ENCODE measurements at regions not wholly inside any gene's neighbourhood (a gene's known extent, or its start where the extent isn't known, plus 50 kb on each side); places are given as distances from the start of the nearest gene placed in this dataset.

GRCh38 chr11:91133361-91133760, 910.5 kb upstream of the CHORDC1 start:
- Histone ChIP-seq H3K4me1 (ENCODE audit: control insufficient read depth in 1 of 2, extremely low read depth in 1 of 2, insufficient read depth in 2 of 2, low read length in 2 of 2) (no peaks in the 10 kb centered on the region), H3K27me3 (replicated peaks in 1 of 2; ENCODE audit: control insufficient read depth in 2 of 2, extremely low read depth in 1 of 2, insufficient read depth in 2 of 2, low read length in 1 of 2) (no peaks in the 10 kb centered on the region), H3K9me3 (no peaks in the 10 kb centered on the region), H3K36me3 (ENCODE audit: control insufficient read depth in 2 of 2, extremely low read depth in 1 of 2, insufficient read depth in 1 of 2, low read length in 1 of 2) (no peaks in the 10 kb centered on the region), H3K4me3 (ENCODE audit: control insufficient read depth in 1 of 2, extremely low read depth in 1 of 2, low read length in 1 of 2) (no peak overlapping the region), H3K27ac (ENCODE audit: low read length) (no peak overlapping the region)
- H3K27me3 Mint-ChIP-seq: no peaks in the 10 kb centered on the region
- no peaks in the 10 kb centered on the region for H3K4me1 Mint-ChIP-seq
- ChIA-PET POLR2A (no interaction called here), CTCF (no interaction called here)
- DNase-seq (no peak), ATAC-seq (replicated peaks in 1 of 4) (no peak)
- H3K9me3 Mint-ChIP-seq: peaks cover 0 to 9% (median 8%) of the 10 kb centered on the region in 3 donors
- no peaks in the 10 kb centered on the region for H3K36me3 Mint-ChIP-seq
- no peak overlapping the region for H3K4me3 Mint-ChIP-seq
- H3K27ac Mint-ChIP-seq: no peak overlapping the region

GRCh38 chr11:91129596-91129995, 906.7 kb upstream of the CHORDC1 start:
- no peaks in the 10 kb centered on the region for H3K36me3 ChIP-seq (ENCODE audit: control insufficient read depth in 2 of 2, extremely low read depth in 1 of 2, insufficient read depth in 1 of 2, low read length in 1 of 2)
- no peak overlapping the region for H3K27ac ChIP-seq (ENCODE audit: low read length)
- H3K4me3 ChIP-seq (ENCODE audit: control insufficient read depth in 1 of 2, extremely low read depth in 1 of 2, low read length in 1 of 2): no peak overlapping the region
- peaks cover 11 to 17% (median 12%) of the 10 kb centered on the region in 3 donors for H3K9me3 Mint-ChIP-seq
- no peak overlapping the region for H3K27ac Mint-ChIP-seq
- H3K9me3 ChIP-seq: no peaks in the 10 kb centered on the region
- ChIA-PET CTCF (no interaction called here), POLR2A (no interaction called here)
- H3K4me1 ChIP-seq (ENCODE audit: control insufficient read depth in 1 of 2, extremely low read depth in 1 of 2, insufficient read depth in 2 of 2, low read length in 2 of 2): no peaks in the 10 kb centered on the region
- DNase-seq: no peak
- no peaks in the 10 kb centered on the region for H3K36me3 Mint-ChIP-seq
- H3K27me3 ChIP-seq (replicated peaks in 1 of 2; ENCODE audit: control insufficient read depth in 2 of 2, extremely low read depth in 1 of 2, insufficient read depth in 2 of 2, low read length in 1 of 2): no peaks in the 10 kb centered on the region
- no peak for ATAC-seq (replicated peaks in 1 of 4)
- H3K4me3 Mint-ChIP-seq: no peak overlapping the region
- no CpG with 5 or more reads among the region's 3 CpGs for WGBS (ENCODE audit: insufficient coverage)
- no peaks in the 10 kb centered on the region for H3K4me1 Mint-ChIP-seq
- no peaks in the 10 kb centered on the region for H3K27me3 Mint-ChIP-seq

- H3K4me1 ChIP-seq (ENCODE audit: control insufficient read depth in 1 of 2, extremely low read depth in 1 of 2, insufficient read depth in 2 of 2, low read length in 2 of 2): no peaks in the 10 kb centered on the region
- no peak for ATAC-seq (replicated peaks in 1 of 4)
- Mint-ChIP-seq H3K4me1 (no peaks in the 10 kb centered on the region), H3K9me3 (peaks cover 16 to 23% (median 21%) of the 10 kb centered on the region in 3 donors), H3K27me3 (no peaks in the 10 kb centered on the region), H3K36me3 (no peaks in the 10 kb centered on the region), H3K27ac (no peak overlapping the region), H3K4me3 (no peak overlapping the region)
- H3K4me3 ChIP-seq (ENCODE audit: control insufficient read depth in 1 of 2, extremely low read depth in 1 of 2, low read length in 1 of 2): no peak overlapping the region
- H3K27me3 ChIP-seq (replicated peaks in 1 of 2; ENCODE audit: control insufficient read depth in 2 of 2, extremely low read depth in 1 of 2, insufficient read depth in 2 of 2, low read length in 1 of 2): no peaks in the 10 kb centered on the region
- H3K27ac ChIP-seq (ENCODE audit: low read length): no peak overlapping the region
- no peaks in the 10 kb centered on the region for H3K9me3 ChIP-seq
- WGBS (ENCODE audit: insufficient coverage): 86% methylated on average over 1 of the region's 1 CpG
- CTCF ChIA-PET: interaction anchor here in 1 of 2 donors (0.6 kb wide), 1 partner anchor 317 kb away, joined by 3 read pairs; no protein-coding TSS in a partner anchor
- POLR2A ChIA-PET: no interaction called here
- DNase-seq: no peak
- no peaks in the 10 kb centered on the region for H3K36me3 ChIP-seq (ENCODE audit: control insufficient read depth in 2 of 2, extremely low read depth in 1 of 2, insufficient read depth in 1 of 2, low read length in 1 of 2)
Observed at GRCh38 chr11:91124363-91124762, 901.5 kb upstream of the CHORDC1 start.

GRCh38 chr11:91115116-91115515, 892.3 kb upstream of the CHORDC1 start:
- H3K4me1 Mint-ChIP-seq: no peaks in the 10 kb centered on the region
- peaks cover 13 to 19% (median 18%) of the 10 kb centered on the region in 3 donors for H3K9me3 Mint-ChIP-seq
- H3K27me3 Mint-ChIP-seq: no peaks in the 10 kb centered on the region
- no CpG with 5 or more reads among the region's 1 CpG for WGBS (ENCODE audit: insufficient coverage)
- Histone ChIP-seq H3K27ac (ENCODE audit: low read length) (no peak overlapping the region), H3K4me3 (ENCODE audit: control insufficient read depth in 1 of 2, extremely low read depth in 1 of 2, low read length in 1 of 2) (no peak overlapping the region), H3K9me3 (no peaks in the 10 kb centered on the region), H3K4me1 (ENCODE audit: control insufficient read depth in 1 of 2, extremely low read depth in 1 of 2, insufficient read depth in 2 of 2, low read length in 2 of 2) (no peaks in the 10 kb centered on the region), H3K36me3 (ENCODE audit: control insufficient read depth in 2 of 2, extremely low read depth in 1 of 2, insufficient read depth in 1 of 2, low read length in 1 of 2) (no peaks in the 10 kb centered on the region), H3K27me3 (replicated peaks in 1 of 2; ENCODE audit: control insufficient read depth in 2 of 2, extremely low read depth in 1 of 2, insufficient read depth in 2 of 2, low read length in 1 of 2) (no peaks in the 10 kb centered on the region)
- no peak for DNase-seq
- H3K4me3 Mint-ChIP-seq: no peak overlapping the region
- H3K27ac Mint-ChIP-seq: no peak overlapping the region
- no peak for ATAC-seq (replicated peaks in 1 of 4)
- CTCF ChIA-PET: interaction anchor here in 1 of 2 donors (0.8 kb wide), 1 partner anchor 17 kb away, joined by 3 read pairs; no protein-coding TSS in a partner anchor
- POLR2A ChIA-PET: no interaction called here
- no peaks in the 10 kb centered on the region for H3K36me3 Mint-ChIP-seq

GRCh38 chr11:91104237-91104636, 881.4 kb upstream of the CHORDC1 start:
- Histone ChIP-seq H3K4me3 (ENCODE audit: control insufficient read depth in 1 of 2, extremely low read depth in 1 of 2, low read length in 1 of 2) (no peak overlapping the region), H3K9me3 (no peaks in the 10 kb centered on the region), H3K27ac (ENCODE audit: low read length) (no peak overlapping the region), H3K27me3 (replicated peaks in 1 of 2; ENCODE audit: control insufficient read depth in 2 of 2, extremely low read depth in 1 of 2, insufficient read depth in 2 of 2, low read length in 1 of 2) (no peaks in the 10 kb centered on the region), H3K4me1 (ENCODE audit: control insufficient read depth in 1 of 2, extremely low read depth in 1 of 2, insufficient read depth in 2 of 2, low read length in 2 of 2) (no peaks in the 10 kb centered on the region), H3K36me3 (ENCODE audit: control insufficient read depth in 2 of 2, extremely low read depth in 1 of 2, insufficient read depth in 1 of 2, low read length in 1 of 2) (no peaks in the 10 kb centered on the region)
- ChIA-PET CTCF (no interaction called here), POLR2A (no interaction called here)
- Mint-ChIP-seq H3K4me1 (no peaks in the 10 kb centered on the region), H3K9me3 (peaks cover 0 to 12% (median 8%) of the 10 kb centered on the region in 3 donors), H3K27me3 (no peaks in the 10 kb centered on the region), H3K36me3 (no peaks in the 10 kb centered on the region), H3K27ac (no peak overlapping the region), H3K4me3 (no peak overlapping the region)
- no CpG with 5 or more reads among the region's 2 CpGs for WGBS (ENCODE audit: insufficient coverage)
- ATAC-seq (replicated peaks in 1 of 4) (no peak), DNase-seq (no peak)

- ChIA-PET CTCF (no interaction called here), POLR2A (no interaction called here)
- H3K27me3 ChIP-seq (replicated peaks in 1 of 2; ENCODE audit: control insufficient read depth in 2 of 2, extremely low read depth in 1 of 2, insufficient read depth in 2 of 2, low read length in 1 of 2): no peaks in the 10 kb centered on the region
- WGBS (ENCODE audit: insufficient coverage): no CpG with 5 or more reads among the region's 3 CpGs
- no peaks in the 10 kb centered on the region for H3K9me3 ChIP-seq
- DNase-seq: no peak
- Mint-ChIP-seq H3K4me3 (no peak overlapping the region), H3K27me3 (no peaks in the 10 kb centered on the region), H3K36me3 (no peaks in the 10 kb centered on the region), H3K9me3 (peaks cover 4 to 16% (median 16%) of the 10 kb centered on the region in 3 donors), H3K27ac (no peak overlapping the region), H3K4me1 (no peaks in the 10 kb centered on the region)
- no peak overlapping the region for H3K4me3 ChIP-seq (ENCODE audit: control insufficient read depth in 1 of 2, extremely low read depth in 1 of 2, low read length in 1 of 2)
- H3K27ac ChIP-seq (ENCODE audit: low read length): no peak overlapping the region
- H3K4me1 ChIP-seq (ENCODE audit: control insufficient read depth in 1 of 2, extremely low read depth in 1 of 2, insufficient read depth in 2 of 2, low read length in 2 of 2): no peaks in the 10 kb centered on the region
- no peaks in the 10 kb centered on the region for H3K36me3 ChIP-seq (ENCODE audit: control insufficient read depth in 2 of 2, extremely low read depth in 1 of 2, insufficient read depth in 1 of 2, low read length in 1 of 2)
- no peak for ATAC-seq (replicated peaks in 1 of 4)
Observed at GRCh38 chr11:91100427-91100826, 877.6 kb upstream of the CHORDC1 start.

- Histone ChIP-seq H3K4me1 (ENCODE audit: control insufficient read depth in 1 of 2, extremely low read depth in 1 of 2, insufficient read depth in 2 of 2, low read length in 2 of 2) (no peaks in the 10 kb centered on the region), H3K27me3 (replicated peaks in 1 of 2; ENCODE audit: control insufficient read depth in 2 of 2, extremely low read depth in 1 of 2, insufficient read depth in 2 of 2, low read length in 1 of 2) (no peaks in the 10 kb centered on the region)
- no CpG with 5 or more reads among the region's 2 CpGs for WGBS (ENCODE audit: insufficient coverage)
Observed at GRCh38 chr11:91097083-91097482, 874.2 kb upstream of the CHORDC1 start.

More at GRCh38 chr11:91097083-91097482, 874.2 kb upstream of the CHORDC1 start:
- ATAC-seq (replicated peaks in 1 of 4) (no peak), DNase-seq (no peak)
- CTCF ChIA-PET: no interaction called here
- H3K4me3 Mint-ChIP-seq: no peak overlapping the region
- no peaks in the 10 kb centered on the region for H3K4me1 Mint-ChIP-seq
- Histone ChIP-seq H3K4me3 (ENCODE audit: control insufficient read depth in 1 of 2, extremely low read depth in 1 of 2, low read length in 1 of 2) (no peak overlapping the region), H3K27ac (ENCODE audit: low read length) (no peak overlapping the region), H3K9me3 (no peaks in the 10 kb centered on the region), H3K36me3 (ENCODE audit: control insufficient read depth in 2 of 2, extremely low read depth in 1 of 2, insufficient read depth in 1 of 2, low read length in 1 of 2) (no peaks in the 10 kb centered on the region)
- H3K9me3 Mint-ChIP-seq: peaks cover 7 to 18% (median 8%) of the 10 kb centered on the region in 3 donors
- no peak overlapping the region for H3K27ac Mint-ChIP-seq
- no peaks in the 10 kb centered on the region for H3K36me3 Mint-ChIP-seq
- POLR2A ChIA-PET: no interaction called here
- no peaks in the 10 kb centered on the region for H3K27me3 Mint-ChIP-seq
